Adrenal gland (tissue), 5 donors: ENCODE measurements at regions not wholly inside any gene's neighbourhood (a gene's known extent, or its start where the extent isn't known, plus 50 kb on each side); places are given as distances from the start of the nearest gene placed in this dataset.

ENCODE experiments used
- CTCF ChIP-seq, 6 experiments: fragments of 450-650 bp in 4 of 6; fragments of 200-600 bp in 2 of 6; sonication (generic) in 1 of 6; IDR thresholded peaks; 1 replicate in 5 of 6; 2 replicates in 1 of 6; pipeline versions ENCODE4 v1.5.1 to v1.8.0; 2016 to 2021; ENCODE audit warnings: antibody characterized with exemption in 6 of 6, mild to moderate bottlenecking in 2 of 6, moderate library complexity in 1 of 6
- POLR2A ChIP-seq, 2 donors: fragments of 450-650 bp; IDR thresholded peaks; one replicate each; pipeline ENCODE4 v1.6.1; 2017; ENCODE audit warnings: antibody characterized with exemption in 2 of 2, mild to moderate bottlenecking in 2 of 2, moderate library complexity in 1 of 2
- donor health status: DM: no; HTN: no; CAD: no.

- no peak for TF ChIP-seq CTCF (IDR thresholded peaks at IDR 0.05)
- no peak for TF ChIP-seq POLR2A (IDR thresholded peaks at IDR 0.05)
These were observed 168.9 kb upstream of the TSC22D1 start for GRCh38 chr13:44744880-44745633.
